HG03469 (cell line): ENCODE measurements at regions not wholly inside any gene's neighbourhood (a gene's known extent, or its start where the extent isn't known, plus 50 kb on each side); places are given as distances from the start of the nearest gene placed in this dataset.

Source experiments
- ATAC-seq: cut with Tn5 transposase; IDR thresholded peaks from one replicate; pipeline ENCODE4 v1.9.1; 2021; ENCODE audit warnings: mild to moderate bottlenecking, moderate library complexity, moderate number of reproducible peaks; ENCODE audit not compliant: unreplicated experiment

DNA sequence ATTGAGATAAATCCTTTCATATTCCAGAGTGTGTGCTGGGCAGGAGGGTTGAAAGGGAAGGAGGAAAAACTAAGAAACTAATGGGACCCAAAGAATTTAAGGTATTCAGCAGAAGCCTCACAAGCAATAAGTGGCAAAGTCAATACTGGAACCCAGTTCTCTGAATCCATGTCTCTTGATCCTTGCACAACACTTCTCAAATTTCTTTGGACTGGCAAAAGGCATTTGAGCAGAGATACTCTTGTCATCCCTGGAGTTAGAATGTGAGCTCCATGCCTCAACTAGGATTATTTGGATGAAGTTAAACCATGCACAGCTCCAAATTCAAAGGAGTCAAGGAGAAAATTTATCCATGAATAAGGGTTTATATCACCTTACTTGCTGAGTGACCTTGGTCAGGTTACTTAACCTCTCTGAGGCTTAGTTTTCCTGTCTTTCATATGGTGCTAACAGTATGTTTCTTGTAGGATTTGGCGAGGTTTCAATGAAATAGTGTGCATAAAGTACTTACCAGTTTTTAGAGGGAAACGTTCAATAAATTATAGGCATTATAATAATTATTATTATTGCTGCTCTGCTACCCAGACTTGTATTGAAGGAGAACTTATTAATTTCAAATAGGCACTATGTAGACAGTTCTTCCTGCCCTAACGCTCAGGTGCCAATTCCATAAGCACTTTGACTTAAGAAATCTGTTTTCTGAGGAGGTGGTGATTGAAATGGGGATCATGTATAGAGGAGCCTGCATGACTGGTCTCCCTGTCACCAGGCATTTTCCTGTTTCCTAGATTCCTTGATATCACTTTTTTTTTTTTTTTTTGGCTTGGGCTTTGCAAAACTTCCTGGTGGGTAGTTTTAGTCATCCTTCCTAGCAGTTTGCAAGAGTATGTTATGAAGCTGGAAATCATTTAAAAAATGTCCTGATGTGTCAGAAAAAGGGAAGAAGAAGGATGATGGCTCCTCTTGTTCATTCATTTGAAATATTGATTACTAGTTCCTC, 125.0 kb upstream of the JUN start:
- ATAC-seq: no peak

DNA sequence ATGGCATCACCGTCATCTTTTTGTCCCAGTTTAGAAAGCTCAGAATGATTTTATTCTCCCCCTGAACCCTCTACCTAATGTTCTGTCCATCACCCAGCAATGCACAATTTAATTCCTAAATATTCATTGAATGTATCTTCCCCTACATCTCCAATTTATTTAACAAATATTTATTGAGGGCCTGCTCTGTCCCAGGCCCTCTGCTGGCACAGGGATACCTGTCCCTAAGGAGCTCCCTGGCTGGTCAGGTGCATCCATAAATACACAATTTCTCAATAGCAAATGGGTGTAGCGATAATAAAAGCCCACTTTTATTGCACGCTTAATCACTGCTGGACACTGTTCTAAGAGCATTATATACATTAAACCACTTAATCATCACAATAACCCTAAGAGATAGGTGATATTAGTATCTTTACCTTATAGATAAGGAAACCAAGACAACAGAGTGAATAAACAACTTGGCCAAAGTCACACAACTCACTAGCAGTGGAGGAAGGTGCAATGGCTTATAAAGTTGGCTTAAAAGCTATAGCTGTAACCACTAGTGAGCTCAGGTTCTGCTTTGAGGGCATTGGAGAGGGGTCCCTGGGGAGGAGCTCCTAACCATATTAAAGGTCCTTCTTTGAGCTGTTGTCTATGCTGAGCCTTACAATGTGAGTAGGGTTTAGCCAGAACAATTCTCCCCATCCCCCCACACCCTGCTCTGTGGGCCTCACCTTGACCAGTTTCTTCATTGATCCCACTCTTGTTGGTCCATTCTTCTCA, 126.3 kb upstream of the JUN start:
- no peak for ATAC-seq

DNA sequence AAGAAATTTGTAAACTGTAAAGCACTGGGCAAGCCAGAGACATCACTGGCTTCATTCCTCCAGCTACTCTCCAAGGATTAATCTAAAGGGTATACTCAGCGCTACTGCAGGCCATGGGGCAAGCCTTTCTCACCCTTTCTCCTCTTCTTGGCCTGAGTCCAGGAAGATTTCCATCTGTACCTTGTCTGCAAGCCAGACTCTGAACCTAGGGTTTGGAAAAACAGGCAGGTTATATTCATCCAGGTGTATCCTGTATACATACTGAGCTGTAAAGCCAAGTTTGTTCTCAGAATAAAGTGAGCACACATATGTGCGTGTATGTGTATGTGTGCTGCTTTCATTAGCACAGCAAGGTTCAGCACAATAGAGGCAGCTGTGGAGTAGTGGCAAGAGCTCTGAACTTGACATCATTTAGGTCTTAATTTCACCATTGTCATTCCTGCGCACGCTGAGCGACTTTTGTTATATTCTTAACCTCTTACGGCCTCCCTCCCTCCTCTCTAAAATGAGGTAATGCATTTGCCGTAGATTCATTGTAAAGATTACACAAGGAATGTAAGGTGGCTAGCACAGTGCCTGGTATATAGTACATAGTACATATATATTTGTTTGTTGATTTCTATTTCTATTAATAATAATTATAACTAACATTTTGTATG, 128.1 kb upstream of the JUN start:
- ATAC-seq: no peak

DNA sequence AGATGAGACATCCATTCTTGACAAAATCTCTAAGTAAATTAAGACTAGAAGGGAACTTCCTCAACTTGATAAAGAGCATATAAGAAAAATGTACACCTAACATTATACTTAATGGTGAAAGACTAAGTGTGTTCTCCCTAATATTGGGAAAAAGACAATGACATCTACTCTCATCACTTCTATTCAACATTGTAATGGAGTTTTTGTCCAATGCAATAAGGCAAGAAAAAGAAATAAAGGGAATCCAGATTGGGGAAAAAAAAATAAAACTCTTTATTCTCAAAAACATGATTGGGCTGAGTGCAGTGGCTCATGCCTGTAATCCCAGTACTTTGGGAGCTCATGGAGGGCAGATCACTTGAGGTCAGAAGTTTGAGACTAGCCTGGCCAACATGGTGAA, 131.1 kb upstream of the JUN start:
- ATAC-seq: no peak

DNA sequence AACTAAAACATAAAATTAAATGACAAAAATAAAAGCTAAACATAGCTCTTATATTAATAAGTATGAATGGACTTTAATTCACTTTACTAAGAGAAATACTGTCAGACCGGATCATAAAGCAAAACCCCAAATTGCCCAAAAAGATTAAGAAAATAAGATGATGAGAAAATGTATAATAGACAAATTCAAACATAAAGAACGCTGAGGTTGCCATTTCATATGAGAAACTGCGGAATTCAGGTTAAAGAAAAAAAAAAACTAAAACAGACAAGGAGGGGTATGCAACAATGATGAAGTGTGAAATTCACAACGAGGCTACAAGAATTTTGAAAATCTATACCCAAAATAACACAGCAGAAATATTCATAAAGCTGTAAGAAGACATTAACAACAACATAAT, 133.6 kb upstream of the JUN start:
- no peak for ATAC-seq

DNA sequence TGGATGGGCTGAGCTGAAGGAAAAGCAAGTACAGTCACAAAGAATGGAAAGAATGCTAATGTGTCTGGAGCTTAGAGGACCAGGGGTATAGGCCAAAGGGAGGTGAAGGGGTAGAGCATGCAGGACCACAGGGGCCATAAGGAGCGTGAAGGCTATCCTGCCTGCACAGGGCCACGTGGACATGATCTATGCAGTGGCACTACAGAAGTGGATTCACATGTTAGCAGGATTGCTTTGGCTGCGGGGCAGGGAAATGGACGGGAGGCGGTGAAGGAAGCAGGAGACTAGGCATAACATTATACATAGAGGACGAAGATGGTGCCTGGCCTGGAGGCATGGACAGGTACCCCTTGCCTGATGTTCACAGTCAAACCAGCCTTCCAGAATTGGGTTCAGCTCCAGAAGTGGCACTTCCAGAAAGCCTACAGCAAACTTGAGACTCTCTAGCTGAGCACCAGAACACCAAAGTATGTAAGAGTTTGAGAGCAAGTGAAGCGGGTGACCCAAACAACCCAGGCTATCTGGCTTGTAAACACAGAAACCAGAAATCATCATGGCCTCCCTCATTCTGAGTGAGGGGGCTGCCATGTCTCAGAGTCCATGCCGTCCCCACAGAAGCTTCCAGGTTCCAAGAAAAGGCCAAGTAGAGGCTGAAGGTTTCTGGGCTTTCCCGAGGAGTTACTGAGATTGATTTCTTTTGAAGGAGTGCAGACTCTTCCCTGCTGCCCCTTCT, 135.5 kb upstream of the JUN start:
- no peak for ATAC-seq

DNA sequence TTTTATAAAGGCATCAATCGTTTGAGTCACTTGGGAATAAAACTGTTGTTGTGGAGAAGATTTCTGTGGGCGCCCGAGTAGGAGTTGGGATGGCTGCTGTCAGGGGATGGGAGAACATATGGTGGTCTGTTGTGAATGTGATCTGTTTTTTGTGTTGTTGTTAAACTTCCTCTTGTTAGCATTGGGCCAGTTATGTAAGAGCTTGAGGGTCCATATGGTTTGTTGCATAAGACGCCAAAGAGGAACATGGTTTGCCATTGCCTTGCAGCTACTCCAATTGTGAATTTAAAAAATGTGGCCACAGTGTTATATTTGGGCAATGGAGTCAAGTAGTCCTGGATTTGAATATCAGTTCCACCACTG, 136.1 kb upstream of the JUN start:
- no peak for ATAC-seq

DNA sequence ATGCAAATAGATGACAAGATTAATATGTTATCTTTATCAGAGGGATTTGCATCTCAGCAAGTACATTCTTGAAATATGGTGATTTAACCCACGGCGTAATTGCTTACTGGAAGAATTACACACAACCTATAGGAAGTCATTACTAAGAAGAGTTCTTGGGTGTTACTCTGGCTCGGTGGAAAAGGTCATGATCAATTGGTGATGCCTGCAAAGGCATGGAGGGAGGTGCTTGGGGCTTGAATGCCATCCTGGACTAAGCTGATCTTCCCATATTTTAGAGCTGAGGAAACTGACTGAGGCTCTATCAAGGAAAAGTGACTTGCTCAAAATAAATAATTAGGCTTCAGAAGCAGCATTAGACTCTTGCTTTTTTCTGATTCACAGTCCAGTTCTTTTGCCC, 137.5 kb upstream of the JUN start:
- no peak for ATAC-seq

DNA sequence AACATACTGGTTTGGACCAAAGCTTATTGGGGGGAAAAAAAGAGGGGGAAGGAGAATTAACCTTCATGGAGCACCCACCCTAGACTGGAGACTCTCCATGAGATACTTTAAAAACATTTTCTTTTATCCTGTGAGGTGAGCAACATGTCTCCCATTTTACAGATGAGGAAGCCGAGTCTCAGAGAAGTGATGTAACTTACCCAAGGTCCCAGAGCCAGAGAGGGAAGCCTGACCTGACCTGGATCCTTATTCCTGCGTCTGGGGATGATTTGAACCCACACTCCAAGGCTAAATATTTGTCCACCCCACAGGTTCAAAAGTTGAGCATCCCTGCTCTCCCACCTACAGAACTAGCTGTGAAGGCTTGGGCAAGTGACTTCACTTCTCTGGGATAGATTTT, 137.9 kb upstream of the JUN start:
- ATAC-seq: no peak

DNA sequence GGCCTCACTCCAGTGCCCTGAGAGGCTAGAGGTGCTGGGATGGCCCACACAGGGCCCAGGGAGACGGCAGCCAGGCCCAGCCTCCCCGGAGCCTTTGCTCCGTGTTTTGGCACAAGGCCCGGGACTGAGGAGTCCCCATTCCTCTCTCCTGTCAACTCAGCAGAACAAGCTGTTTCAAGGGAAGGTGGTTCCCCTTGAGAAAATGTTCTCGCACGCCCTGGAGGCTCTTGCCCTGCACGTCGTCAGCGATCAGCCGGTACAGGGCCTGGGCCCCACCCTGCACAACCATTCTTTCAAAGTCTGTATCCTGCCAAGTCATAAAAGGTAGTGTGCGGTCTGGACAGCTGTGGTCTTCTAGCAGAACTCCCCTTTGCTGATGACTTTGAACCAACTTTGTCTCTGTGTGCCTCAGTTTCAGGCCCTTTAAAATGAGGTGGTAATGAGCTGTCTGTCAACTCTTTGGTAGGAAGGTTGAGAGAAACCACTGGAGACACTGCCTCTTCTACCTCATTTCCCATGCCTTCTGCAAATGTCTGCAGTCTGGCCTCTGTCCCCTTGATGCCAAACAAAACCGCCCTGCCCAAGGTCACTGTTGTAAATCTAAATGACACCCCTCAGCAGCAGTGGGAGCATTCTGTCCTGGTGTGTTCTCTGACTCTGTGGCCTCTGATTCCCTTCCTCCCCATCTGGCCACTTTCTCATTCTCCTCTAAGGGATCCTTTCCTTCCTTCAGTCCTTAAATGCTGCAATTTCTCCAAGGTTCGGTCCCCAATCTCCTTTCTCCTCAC, 138.6 kb upstream of the JUN start:
- peak; percentile 83 for ATAC-seq

DNA sequence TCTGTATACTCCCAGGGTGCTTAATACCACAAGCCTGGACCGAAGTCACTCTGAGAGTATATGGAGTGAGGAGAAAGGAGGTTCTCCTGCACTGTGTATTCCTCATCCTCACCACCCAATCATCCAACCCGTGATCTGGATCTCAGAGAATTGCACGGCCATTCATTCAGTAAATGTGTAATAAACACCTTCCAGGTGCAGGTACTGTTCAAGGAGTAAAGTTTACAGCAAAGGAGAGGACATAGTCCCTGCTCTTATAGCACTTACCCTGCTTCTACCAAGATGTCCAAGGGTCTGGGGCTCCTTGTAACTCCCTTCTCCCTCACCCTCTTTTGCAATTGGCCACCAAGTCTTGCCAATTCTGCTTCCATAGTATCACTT, 139.2 kb upstream of the JUN start:
- no peak for ATAC-seq

DNA sequence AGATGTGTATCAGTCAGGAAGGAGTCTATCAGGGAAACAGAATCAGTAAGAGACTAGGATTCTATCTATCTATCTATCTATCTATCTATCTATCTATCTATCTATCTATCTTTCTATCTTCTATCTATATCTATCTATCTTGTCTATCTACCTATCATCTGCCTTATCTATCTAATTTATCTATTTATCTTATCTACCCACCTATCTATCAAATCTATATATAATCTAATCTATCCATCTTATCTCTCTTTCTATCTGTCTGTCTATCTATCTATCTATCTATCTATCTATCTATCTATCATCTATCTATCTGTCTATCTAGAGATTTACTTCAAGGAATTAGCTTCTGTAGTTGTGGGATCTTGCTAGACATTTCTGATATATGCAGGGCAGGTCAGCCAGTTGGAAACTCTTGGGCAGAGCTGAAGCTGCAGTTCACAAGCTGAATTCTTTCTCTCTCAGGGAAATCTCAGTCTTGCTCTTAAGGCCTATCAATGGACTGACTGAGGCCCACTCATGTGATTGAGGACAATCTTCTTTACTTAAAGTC, 140.2 kb upstream of the JUN start:
- ATAC-seq: no peak

DNA sequence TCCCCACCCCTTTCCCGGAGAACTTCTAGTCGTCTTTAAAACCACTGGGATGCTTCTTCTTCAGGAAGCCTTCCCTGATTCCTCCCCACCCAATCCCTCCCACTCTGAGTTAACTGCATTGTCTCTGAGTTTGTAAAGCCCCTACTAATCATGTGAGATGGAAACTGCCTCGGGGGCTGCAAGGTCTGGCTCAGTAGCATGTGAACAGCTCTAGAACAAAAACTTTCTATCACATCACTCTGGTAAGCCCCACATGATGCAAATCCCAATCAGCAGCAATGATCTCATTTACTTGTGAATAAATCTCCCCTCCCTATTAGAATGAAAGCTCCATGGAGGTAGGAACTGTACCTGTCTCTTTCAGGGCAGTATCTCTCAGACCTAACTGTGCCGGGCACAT, 141.0 kb upstream of the JUN start:
- ATAC-seq: no peak

DNA sequence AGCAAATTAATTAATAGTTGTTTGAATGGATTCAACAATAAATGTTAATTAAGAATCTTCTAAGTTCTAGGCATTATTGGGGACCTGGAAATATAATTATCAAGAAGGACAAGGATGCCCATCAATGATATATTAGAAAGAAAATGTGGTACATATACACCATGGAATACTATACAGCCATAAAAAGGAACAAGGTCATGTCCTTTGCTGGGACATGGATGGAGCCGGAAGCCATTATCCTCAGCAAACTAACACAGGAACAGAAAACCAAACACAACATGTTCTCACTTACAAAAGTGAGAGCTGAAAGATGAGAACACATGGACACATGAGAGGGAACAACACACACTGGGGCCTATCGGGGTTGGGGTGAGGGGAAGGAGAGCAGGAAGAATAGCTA, 141.4 kb upstream of the JUN start:
- ATAC-seq: no peak

DNA sequence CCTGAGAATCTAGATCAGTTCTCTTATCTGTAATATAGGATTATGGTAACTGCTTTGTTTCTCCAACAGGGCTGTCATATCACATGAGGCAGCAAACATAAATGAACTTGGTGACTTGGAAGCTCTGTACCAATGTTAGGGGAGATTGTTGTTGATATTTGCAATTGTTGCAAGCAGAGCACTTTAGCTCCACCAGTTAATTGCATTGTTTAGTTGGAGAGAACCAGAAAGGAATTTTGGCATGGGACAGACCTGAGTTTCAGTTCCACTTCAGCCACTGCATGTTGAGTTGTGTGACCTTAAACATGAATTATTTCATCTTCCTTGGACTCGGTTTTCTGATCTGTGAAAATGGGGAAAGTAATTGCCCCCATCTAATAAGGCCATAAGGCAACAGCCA, 142.3 kb upstream of the JUN start:
- no peak for ATAC-seq

DNA sequence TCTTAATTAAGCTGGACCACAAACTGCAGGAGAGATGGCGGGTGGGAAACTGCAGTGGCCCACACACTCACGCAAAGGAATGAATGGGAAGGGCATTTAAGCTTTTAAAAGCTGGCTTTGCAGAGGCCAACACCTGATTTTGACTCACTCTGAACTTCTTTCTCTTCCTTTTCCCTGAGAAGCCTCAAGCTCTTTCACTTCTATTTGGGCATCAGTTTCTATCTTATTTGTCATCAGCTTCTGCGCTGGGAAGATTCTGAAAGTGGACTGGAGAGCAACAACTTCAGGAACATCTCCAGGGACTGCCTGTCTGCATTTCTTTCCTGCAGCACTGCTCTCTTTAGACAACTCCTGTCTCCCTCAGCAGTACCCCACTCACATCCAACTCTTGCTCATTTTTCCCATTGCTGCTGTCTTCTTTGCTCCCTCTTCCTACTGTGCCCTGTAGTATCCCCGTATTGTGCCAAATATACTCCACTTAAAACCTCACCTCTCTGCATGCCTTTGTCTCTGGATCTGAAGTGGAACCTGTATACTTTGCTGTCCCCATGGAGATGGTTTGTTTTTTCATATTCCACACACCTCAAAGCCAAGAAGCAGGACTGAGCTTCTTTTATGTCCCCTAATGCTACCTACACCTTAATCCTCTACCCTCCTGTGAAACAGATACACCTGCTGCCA, 143.3 kb upstream of the JUN start:
- no peak for ATAC-seq

DNA sequence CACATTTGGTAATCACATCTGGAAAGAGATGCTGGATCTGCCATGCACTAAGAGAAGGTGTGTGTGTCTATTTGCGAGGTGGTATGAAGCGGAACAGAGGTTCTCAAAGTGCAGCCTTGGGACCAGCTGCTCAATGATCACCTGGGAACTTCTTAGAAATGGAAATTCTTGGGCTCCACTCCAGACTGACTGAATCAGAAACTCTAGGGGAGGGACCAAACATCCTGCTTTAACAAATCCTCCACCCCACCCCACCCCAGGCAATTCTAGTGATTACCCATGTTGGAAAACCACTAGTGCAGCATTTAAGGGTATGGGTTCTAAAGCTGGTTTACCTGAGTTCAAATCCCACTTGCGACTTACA, 143.9 kb upstream of the JUN start:
- no peak for ATAC-seq

DNA sequence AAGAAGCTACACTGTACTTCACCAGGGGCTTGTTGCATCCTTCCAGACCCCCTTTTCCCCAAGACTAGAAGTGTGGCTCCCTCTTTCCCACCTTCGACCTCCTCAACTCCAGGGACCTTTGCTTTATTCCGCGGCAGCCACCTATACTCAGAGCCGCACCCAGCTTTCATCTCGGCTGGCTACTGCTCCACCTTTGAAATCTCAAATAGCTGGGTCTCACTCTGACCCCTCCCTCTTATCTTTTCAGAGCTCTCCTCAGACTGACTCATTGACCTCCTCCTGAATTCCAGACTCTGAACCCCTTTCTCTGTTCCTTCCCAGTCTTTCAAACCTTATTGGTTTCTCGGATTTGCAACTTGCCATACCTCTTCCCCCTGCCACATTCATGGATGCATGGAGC, 144.7 kb upstream of the JUN start:
- no peak for ATAC-seq

DNA sequence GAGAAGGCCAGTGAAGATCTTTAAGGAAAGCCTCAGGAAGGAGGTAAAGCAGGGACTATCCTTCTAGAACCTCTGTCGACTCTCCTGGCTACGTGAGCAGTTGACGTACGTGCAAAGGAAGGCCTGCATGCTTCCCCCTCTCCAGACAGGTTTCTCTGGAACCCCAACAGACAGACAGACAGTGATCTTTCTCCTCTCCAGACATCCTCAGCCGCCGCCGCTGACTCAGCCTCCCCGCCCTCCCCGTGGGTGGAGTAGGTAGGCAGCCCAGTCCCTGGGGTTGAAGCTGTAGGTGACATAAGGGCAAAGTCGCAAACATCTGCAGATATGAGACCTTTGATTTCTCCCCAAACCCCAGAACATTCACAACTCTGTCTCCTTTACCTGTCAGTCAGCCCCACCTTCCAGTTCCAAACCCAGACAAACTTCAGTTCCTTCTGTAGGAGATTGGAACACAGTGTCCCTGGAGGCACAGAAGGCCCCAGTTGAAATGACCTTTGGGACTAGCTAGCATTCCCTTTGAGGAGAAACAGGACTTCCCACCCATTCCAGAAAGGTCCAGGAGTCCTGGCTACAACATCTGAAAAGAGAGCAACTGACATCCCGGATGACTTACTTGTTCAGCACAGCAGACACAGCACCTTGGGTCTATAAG, 146.0 kb upstream of the JUN start:
- no peak for ATAC-seq
